ENCODE measurements at regions not wholly inside any gene's neighbourhood (a gene's known extent, or its start where the extent isn't known, plus 50 kb on each side); places are given as distances from the start of the nearest gene placed in this dataset.

- Histone ChIP-seq H4K20me1 (ENCODE audit: insufficient read depth, low read length) (no peaks in the 10 kb centered on the region), H2AFZ (ENCODE audit: low read depth, low read length) (no peak overlapping the region), H3K9ac (ENCODE audit: low read depth, low read length) (no peak overlapping the region), H3K4me2 (ENCODE audit: insufficient read depth, low read length) (no peak overlapping the region), H3K9me3 (ENCODE audit: insufficient read depth, low read length, severe bottlenecking) (no peaks in the 10 kb centered on the region), H3K79me2 (ENCODE audit: insufficient read depth, low read length) (no peaks in the 10 kb centered on the region), H3K36me3 (ENCODE audit: insufficient read depth, low read length) (no peaks in the 10 kb centered on the region), H3K27ac (ENCODE audit: low read length) (no peak overlapping the region), H3K4me3 (ENCODE audit: low read depth in 1 of 2, low read length in 2 of 2) (no peak overlapping the region), H3K27me3 (ENCODE audit: insufficient read depth, low read length, poor library complexity) (no peaks in the 10 kb centered on the region), H3K4me1 (ENCODE audit: insufficient read depth, low read length) (no peaks in the 10 kb centered on the region)
- DNase-seq = no peak
- no peak for TF ChIP-seq CTCF (IDR thresholded peaks at IDR 0.05; ENCODE audit: borderline replicate concordance, extremely low read depth, low read length, poor library complexity, severe bottlenecking)
- TF ChIP-seq EZH2 (IDR thresholded peaks at IDR 0.05; ENCODE audit: borderline replicate concordance, low read depth, low read length, severe bottlenecking) = no peak
- no peak for ATAC-seq (ENCODE audit: insufficient read depth, low read depth)
Measured at GRCh38 chr14:27391331-27391730, 793.5 kb upstream of the NOVA1 start.

GRCh38 chr14:27392153-27392552 lies 794.3 kb upstream of the NOVA1 start:
- no peak overlapping the region for H3K4me2 ChIP-seq (ENCODE audit: insufficient read depth, low read length)
- ATAC-seq (ENCODE audit: insufficient read depth, low read depth) = no peak
- TF ChIP-seq EZH2 (IDR thresholded peaks at IDR 0.05; ENCODE audit: borderline replicate concordance, low read depth, low read length, severe bottlenecking) (no peak), CTCF (IDR thresholded peaks at IDR 0.05; ENCODE audit: borderline replicate concordance, extremely low read depth, low read length, poor library complexity, severe bottlenecking) (no peak)
- no peak overlapping the region for H3K27ac ChIP-seq (ENCODE audit: low read length)
- no peak overlapping the region for H3K9ac ChIP-seq (ENCODE audit: low read depth, low read length)
- no peaks in the 10 kb centered on the region for H3K4me1 ChIP-seq (ENCODE audit: insufficient read depth, low read length)
- H2AFZ ChIP-seq (ENCODE audit: low read depth, low read length) = no peak overlapping the region
- no peaks in the 10 kb centered on the region for H3K27me3 ChIP-seq (ENCODE audit: insufficient read depth, low read length, poor library complexity)
- no peaks in the 10 kb centered on the region for H3K9me3 ChIP-seq (ENCODE audit: insufficient read depth, low read length, severe bottlenecking)
- no peaks in the 10 kb centered on the region for H3K36me3 ChIP-seq (ENCODE audit: insufficient read depth, low read length)
- no peak for DNase-seq
- H4K20me1 ChIP-seq (ENCODE audit: insufficient read depth, low read length) = no peaks in the 10 kb centered on the region
- H3K4me3 ChIP-seq (ENCODE audit: low read depth in 1 of 2, low read length in 2 of 2) = no peak overlapping the region
- no peaks in the 10 kb centered on the region for H3K79me2 ChIP-seq (ENCODE audit: insufficient read depth, low read length)

GRCh38 chr14:27409944-27410343 lies 812.1 kb upstream of the NOVA1 start:
- Histone ChIP-seq H3K4me2 (ENCODE audit: insufficient read depth, low read length) (no peak overlapping the region), H3K27me3 (ENCODE audit: insufficient read depth, low read length, poor library complexity) (no peaks in the 10 kb centered on the region), H3K79me2 (ENCODE audit: insufficient read depth, low read length) (no peaks in the 10 kb centered on the region), H3K36me3 (ENCODE audit: insufficient read depth, low read length) (no peaks in the 10 kb centered on the region), H3K4me3 (ENCODE audit: low read depth in 1 of 2, low read length in 2 of 2) (no peak overlapping the region), H3K27ac (ENCODE audit: low read length) (no peak overlapping the region), H2AFZ (ENCODE audit: low read depth, low read length) (no peak overlapping the region), H4K20me1 (ENCODE audit: insufficient read depth, low read length) (no peaks in the 10 kb centered on the region), H3K9ac (ENCODE audit: low read depth, low read length) (no peak overlapping the region), H3K9me3 (ENCODE audit: insufficient read depth, low read length, severe bottlenecking) (no peaks in the 10 kb centered on the region), H3K4me1 (ENCODE audit: insufficient read depth, low read length) (no peaks in the 10 kb centered on the region)
- DNase-seq (no peak), ATAC-seq (ENCODE audit: insufficient read depth, low read depth) (no peak)
- no peak for TF ChIP-seq EZH2 (IDR thresholded peaks at IDR 0.05; ENCODE audit: borderline replicate concordance, low read depth, low read length, severe bottlenecking)
- no peak for TF ChIP-seq CTCF (IDR thresholded peaks at IDR 0.05; ENCODE audit: borderline replicate concordance, extremely low read depth, low read length, poor library complexity, severe bottlenecking)

GRCh38 chr14:27410981-27411380 lies 813.1 kb upstream of the NOVA1 start:
- no peak overlapping the region for H3K9ac ChIP-seq (ENCODE audit: low read depth, low read length)
- H3K79me2 ChIP-seq (ENCODE audit: insufficient read depth, low read length) = no peaks in the 10 kb centered on the region
- H3K4me2 ChIP-seq (ENCODE audit: insufficient read depth, low read length) = no peak overlapping the region
- no peaks in the 10 kb centered on the region for H3K4me1 ChIP-seq (ENCODE audit: insufficient read depth, low read length)
- DNase-seq = no peak
- H3K36me3 ChIP-seq (ENCODE audit: insufficient read depth, low read length) = no peaks in the 10 kb centered on the region
- H3K27ac ChIP-seq (ENCODE audit: low read length) = no peak overlapping the region
- no peak overlapping the region for H3K4me3 ChIP-seq (ENCODE audit: low read depth in 1 of 2, low read length in 2 of 2)
- ATAC-seq (ENCODE audit: insufficient read depth, low read depth) = no peak
- no peaks in the 10 kb centered on the region for H3K9me3 ChIP-seq (ENCODE audit: insufficient read depth, low read length, severe bottlenecking)
- no peak overlapping the region for H2AFZ ChIP-seq (ENCODE audit: low read depth, low read length)
- TF ChIP-seq EZH2 (IDR thresholded peaks at IDR 0.05; ENCODE audit: borderline replicate concordance, low read depth, low read length, severe bottlenecking) (no peak), CTCF (IDR thresholded peaks at IDR 0.05; ENCODE audit: borderline replicate concordance, extremely low read depth, low read length, poor library complexity, severe bottlenecking) (no peak)
- H4K20me1 ChIP-seq (ENCODE audit: insufficient read depth, low read length) = no peaks in the 10 kb centered on the region
- H3K27me3 ChIP-seq (ENCODE audit: insufficient read depth, low read length, poor library complexity) = no peaks in the 10 kb centered on the region
